ENCODE measurements at regions not wholly inside any gene's neighbourhood (a gene's known extent, or its start where the extent isn't known, plus 50 kb on each side); places are given as distances from the start of the nearest gene placed in this dataset.

DNA sequence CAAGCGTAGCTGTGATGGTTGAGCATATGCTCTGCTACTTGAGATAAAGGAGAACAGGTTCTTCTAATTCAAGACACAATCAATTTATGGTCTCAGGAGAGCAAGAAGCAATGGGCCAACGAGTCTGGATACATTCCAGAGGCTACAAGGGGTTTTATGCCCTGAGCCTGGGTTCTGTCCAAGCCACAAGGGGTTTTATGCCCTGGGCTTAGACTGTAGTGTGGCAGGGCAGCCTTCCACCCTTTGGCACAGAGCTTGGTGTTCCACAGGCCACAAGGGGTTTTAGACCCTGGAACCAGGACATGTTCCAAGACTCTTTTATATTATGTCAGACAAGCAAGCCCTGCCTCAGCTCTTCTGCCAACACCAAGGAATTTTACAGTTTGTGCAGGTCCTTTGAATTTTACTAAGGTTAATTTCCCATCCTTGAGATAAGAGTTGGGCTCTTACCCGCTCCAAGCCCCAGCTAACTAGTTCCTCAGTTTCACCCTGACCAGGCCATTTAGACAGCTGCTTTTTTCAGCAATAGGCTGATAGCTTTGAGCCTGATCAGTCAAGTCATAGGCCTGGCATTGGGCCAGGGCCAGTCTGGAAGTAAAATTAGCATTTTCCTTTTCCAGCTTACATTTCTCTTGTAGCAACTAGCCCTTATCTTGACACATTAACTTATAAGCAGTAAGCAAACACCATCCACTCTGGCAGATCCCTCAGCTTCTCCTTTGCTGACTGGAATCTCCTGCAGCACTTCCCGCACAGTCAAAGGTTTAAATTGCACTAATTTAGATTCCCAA is 95.0 kb downstream of the ZNF737 start:
- no peak for TF ChIP-seq POLR2A (IDR thresholded peaks at IDR 0.05)
- TF ChIP-seq CTCF (IDR thresholded peaks at IDR 0.05): no peak
